HEK293 (cell line): ENCODE measurements at regions not wholly inside any gene's neighbourhood (a gene's known extent, or its start where the extent isn't known, plus 50 kb on each side); places are given as distances from the start of the nearest gene placed in this dataset.

Experiments used
- CTCF ChIA-PET: fragments of 350-600 bp; formaldehyde crosslinking; extraction: SDS; loops from one replicate; lab custom pipeline; 2021; ENCODE audit warnings: antibody characterized with exemption; lab: Yijun Ruan, JAX
- POLR2A ChIA-PET: fragments of 300-600 bp; formaldehyde crosslinking; extraction: SDS; loops from one replicate; lab custom pipeline; 2020; ENCODE audit warnings: antibody characterized with exemption, inconsistent platforms; lab: Yijun Ruan, JAX
- H3K27ac ChIP-seq: fragments of 200-500 bp; sonication (Bioruptor generic); 2 replicates; pipeline ENCODE4 v1.5.1; 2014; ENCODE audit warnings: low read depth, low read length, control low read depth, inconsistent platforms; ENCODE audit errors: extremely low read depth
- H3K36me3 ChIP-seq, 2 experiments: fragments of 200-500 bp in 1 of 2; sonication (Bioruptor generic) in 1 of 2; 1 replicate in 1 of 2; 2 replicates in 1 of 2; pipeline ENCODE4 v1.5.1; 2014 to 2017; ENCODE audit warnings: inconsistent platforms in 2 of 2, low read length in 2 of 2; ENCODE audit not compliant: control insufficient read depth in 2 of 2, insufficient read depth in 1 of 2
- H3K4me1 ChIP-seq: fragments of 200-500 bp; sonication (Bioruptor generic); 2 replicates; pipeline ENCODE4 v1.5.1; 2014; ENCODE audit warnings: mild to moderate bottlenecking, low read length, inconsistent platforms; ENCODE audit not compliant: control insufficient read depth, insufficient read depth
- H3K4me3 ChIP-seq: 2 replicates; pipeline ENCODE4 v1.5.1; 2011; ENCODE audit warnings: low read depth, mild to moderate bottlenecking, control low read depth, low read length, moderate library complexity
- H3K9me3 ChIP-seq: fragments of 200-500 bp; sonication (Bioruptor generic); 2 replicates; pipeline ENCODE4 v1.5.1; 2014; ENCODE audit warnings: low read depth, low read length, inconsistent platforms; ENCODE audit not compliant: control insufficient read depth, insufficient read depth
- GFI1B ChIP-seq: fragments of 450-650 bp; formaldehyde crosslinking; IDR thresholded peaks from 2 replicates; pipeline ENCODE4 v1.5.1; 2016; ENCODE audit warnings: missing biosample characterization, missing genetic modification characterization
- PRDM10 ChIP-seq: fragments of 450-650 bp; formaldehyde crosslinking; IDR thresholded peaks from 2 replicates; pipeline ENCODE4 v1.5.1; 2016; ENCODE audit warnings: missing biosample characterization, missing genetic modification characterization
- PRDM2 ChIP-seq: fragments of 450-650 bp; formaldehyde crosslinking; IDR thresholded peaks from 2 replicates; pipeline ENCODE4 v1.5.1; 2016; ENCODE audit warnings: missing biosample characterization, missing genetic modification characterization, borderline replicate concordance
- SCRT1 ChIP-seq: fragments of 450-650 bp; formaldehyde crosslinking; IDR thresholded peaks from 2 replicates; pipeline ENCODE4 v1.5.1; 2016; ENCODE audit warnings: missing biosample characterization, missing genetic modification characterization, borderline replicate concordance
- SP2 ChIP-seq: fragments of 450-650 bp; formaldehyde crosslinking; IDR thresholded peaks from 2 replicates; pipeline ENCODE4 v1.5.1; 2016; ENCODE audit warnings: missing biosample characterization, missing genetic modification characterization
- ZBTB21 ChIP-seq: fragments of 450-650 bp; formaldehyde crosslinking; IDR thresholded peaks from 2 replicates; pipeline ENCODE4 v1.5.1; 2017; ENCODE audit warnings: missing biosample characterization, missing genetic modification characterization
- ZFP37 ChIP-seq: fragments of 450-650 bp; formaldehyde crosslinking; IDR thresholded peaks from 2 replicates; pipeline ENCODE4 v1.5.1; 2016; ENCODE audit warnings: missing biosample characterization, missing genetic modification characterization
- ZNF112 ChIP-seq: fragments of 450-650 bp; formaldehyde crosslinking; IDR thresholded peaks from 2 replicates; pipeline ENCODE4 v1.5.0; 2017; ENCODE audit warnings: missing biosample characterization, missing genetic modification characterization
- ZNF341 ChIP-seq: fragments of 450-650 bp; formaldehyde crosslinking; IDR thresholded peaks from 2 replicates; pipeline ENCODE4; 2016; ENCODE audit warnings: low read depth, missing biosample characterization, missing genetic modification characterization
- ZNF488 ChIP-seq: fragments of 450-650 bp; formaldehyde crosslinking; IDR thresholded peaks from 2 replicates; pipeline ENCODE4 v1.5.1; 2016; ENCODE audit warnings: missing biosample characterization, missing genetic modification characterization
- ZNF530 ChIP-seq: fragments of 450-650 bp; formaldehyde crosslinking; IDR thresholded peaks from 2 replicates; pipeline ENCODE4 v1.5.1; 2016; ENCODE audit warnings: low read depth, missing biosample characterization, missing genetic modification characterization
- ZNF600 ChIP-seq: fragments of 450-650 bp; formaldehyde crosslinking; IDR thresholded peaks from 2 replicates; pipeline ENCODE4 v1.5.1; 2016; ENCODE audit warnings: missing biosample characterization, missing genetic modification characterization
- ZNF623 ChIP-seq: fragments of 450-650 bp; formaldehyde crosslinking; IDR thresholded peaks from 2 replicates; pipeline ENCODE4 v1.5.1; 2016; ENCODE audit warnings: missing biosample characterization, missing genetic modification characterization
- ZNF785 ChIP-seq: fragments of 450-650 bp; formaldehyde crosslinking; IDR thresholded peaks from 2 replicates; pipeline ENCODE4 v1.5.1; 2016; ENCODE audit warnings: missing biosample characterization, missing genetic modification characterization
- ZNF830 ChIP-seq: fragments of 450-650 bp; IDR thresholded peaks from 2 replicates; pipeline ENCODE4 v1.5.0; 2018; ENCODE audit warnings: missing biosample characterization, missing genetic modification characterization, low read depth, mild to moderate bottlenecking, moderate library complexity

- TF ChIP-seq ZBTB21 (no peak), ZNF623 (tag by site-specific recombination) (no peak; the same call in 1 of the 2 replicates), ZNF488 (tag by site-specific recombination) (no peak), ZNF341 (tag by site-specific recombination) (peak; percentile 38), PRDM2 (no peak), ZNF785 (tag by site-specific recombination) (no peak), ZNF112 (tag by site-specific recombination) (no peak), SCRT1 (tag by site-specific recombination) (peak; percentile 50; the same call in 1 of the 2 replicates), ZNF600 (peak; percentile 84), ZNF830 (no peak), ZNF530 (tag by site-specific recombination) (no peak)
Measured at GRCh38 chr15:98548139-98548971, 100.0 kb upstream of the IGF1R start (continued).

- Histone ChIP-seq H3K4me3 (peak overlapping the region; percentile 59), H3K9me3 (no peaks in the 10 kb centered on the region), H3K4me1 (peaks cover 9% of the 10 kb centered on the region), H3K27ac (peak overlapping the region; percentile 78), H3K36me3 (no peaks in the 10 kb centered on the region)
- ChIA-PET POLR2A (interaction anchor here (2.8 kb wide), 1 partner anchor 98 kb away, joined by 16 read pairs; no protein-coding TSS in a partner anchor), CTCF (interaction anchor here (1.0 kb wide), 1 partner anchor 30 kb away, joined by 4 read pairs; no protein-coding TSS in a partner anchor)
- no peak for TF ChIP-seq GFI1B (tag by site-specific recombination)
- no peak for TF ChIP-seq ZFP37
- TF ChIP-seq PRDM10 (tag by site-specific recombination): peak; percentile 92
- no peak for TF ChIP-seq SP2
Measured at GRCh38 chr15:98549003-98549402, 99.3 kb upstream of the IGF1R start.
